ENCODE measurements at regions not wholly inside any gene's neighbourhood (a gene's known extent, or its start where the extent isn't known, plus 50 kb on each side); places are given as distances from the start of the nearest gene placed in this dataset.
A peak's percentile ranks its signal among the peaks of the same experiment; 100 is the strongest.
"Not testable (repeated sequence)": the region's sequence is repeated elsewhere in the genome, so short reads cannot be mapped to it uniquely, and the experiment has no call there.

- DNase-seq (ENCODE audit: low read depth, low spot score) = no peak
Observed at GRCh38 chr10:129194181-129194870, 272.7 kb upstream of the MGMT start.

GRCh38 chr10:129199826-129200225, 267.2 kb upstream of the MGMT start:
- DNase-seq (ENCODE audit: low read depth, low spot score) = no peak

- no peak for DNase-seq (ENCODE audit: low read depth, low spot score)
Observed at GRCh38 chr10:129203819-129204218, 263.2 kb upstream of the MGMT start.

DNA sequence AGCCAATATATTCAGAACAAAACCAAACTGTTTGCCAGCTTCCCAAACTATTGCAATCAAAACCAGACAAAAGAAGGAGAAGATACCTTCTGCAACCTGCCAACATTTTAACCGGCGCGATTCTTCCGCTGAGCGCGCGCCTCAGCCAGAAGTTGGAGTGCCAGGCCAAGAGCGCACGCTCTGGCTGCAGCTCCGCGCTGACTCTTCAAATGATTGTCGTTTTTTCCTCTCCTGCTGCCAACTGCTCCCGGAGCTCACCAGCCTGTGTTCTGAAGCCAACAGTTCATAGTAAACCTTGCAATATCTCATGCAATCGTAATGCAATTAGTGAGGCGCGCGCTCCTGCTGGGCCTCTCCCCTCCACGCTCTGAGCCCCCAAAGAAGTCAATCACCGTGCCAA, 259.7 kb upstream of the MGMT start:
- DNase-seq (ENCODE audit: low read depth, low spot score) = no peak

GRCh38 chr10:129210876-129211275, 256.2 kb upstream of the MGMT start:
- no peak for DNase-seq (ENCODE audit: low read depth, low spot score)

DNA sequence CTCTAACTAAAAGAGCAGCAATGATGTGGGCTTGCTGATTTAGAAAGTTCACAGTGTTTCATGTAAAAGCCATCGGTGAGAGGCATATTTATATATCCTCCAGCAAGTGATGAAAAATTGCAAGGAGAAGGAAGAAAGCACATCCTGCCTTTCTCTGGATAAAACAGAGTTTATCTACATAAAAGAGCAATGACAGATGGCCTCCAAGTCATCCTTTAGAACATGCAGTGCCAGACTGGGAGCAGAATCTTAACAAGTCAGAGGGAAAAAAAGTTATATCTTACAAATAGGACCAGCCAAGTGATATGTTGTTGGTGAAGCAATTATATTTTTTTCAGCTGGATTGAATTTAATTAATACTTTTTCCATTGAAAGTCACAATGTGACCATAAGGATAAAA, 253.8 kb upstream of the MGMT start:
- no peak for DNase-seq (ENCODE audit: low read depth, low spot score)

DNA sequence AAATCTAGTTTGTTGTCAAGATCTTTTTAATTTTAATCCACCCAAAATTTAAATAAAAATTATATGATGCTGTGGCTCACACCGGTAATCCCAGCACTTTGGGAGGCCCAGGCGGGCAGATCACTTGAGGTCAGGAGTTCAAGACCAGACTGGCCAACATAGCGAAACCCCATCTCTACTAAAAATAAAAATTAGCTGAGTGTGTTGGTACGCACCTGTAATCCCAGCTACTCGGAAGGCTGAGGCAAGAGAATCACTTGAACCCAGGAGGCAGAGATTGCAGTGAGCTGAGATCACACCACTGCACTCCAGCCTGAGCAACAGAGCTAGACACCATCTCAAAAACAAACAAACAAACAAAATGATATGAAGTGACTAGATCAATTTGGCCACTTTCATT, 253.0 kb upstream of the MGMT start:
- DNase-seq (ENCODE audit: low read depth, low spot score) = not testable (repeated sequence)

- no peak for DNase-seq (ENCODE audit: low read depth, low spot score)
Observed at GRCh38 chr10:129219364-129219763, 247.7 kb upstream of the MGMT start.

DNA sequence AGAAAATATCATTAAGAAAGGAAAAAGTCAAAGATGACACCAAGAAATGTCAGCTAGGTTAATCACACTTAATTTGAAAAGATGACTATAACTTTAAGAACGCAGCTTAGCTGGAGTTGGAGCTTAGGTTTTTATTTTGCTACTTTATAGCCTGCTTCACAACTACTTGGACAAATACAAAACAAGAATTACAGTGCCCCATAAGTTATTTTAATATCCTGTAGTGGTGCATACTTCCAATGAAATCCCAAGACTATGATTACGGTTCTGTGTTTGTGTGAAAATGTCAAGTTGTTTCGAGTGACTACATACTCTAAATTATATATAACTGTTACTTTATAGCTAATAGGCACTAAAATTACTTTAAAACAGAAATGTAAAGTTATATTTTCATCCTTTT, 244.6 kb upstream of the MGMT start:
- no peak for DNase-seq (ENCODE audit: low read depth, low spot score)

GRCh38 chr10:129223363-129223762, 243.7 kb upstream of the MGMT start:
- no peak for DNase-seq (ENCODE audit: low read depth, low spot score)

DNA sequence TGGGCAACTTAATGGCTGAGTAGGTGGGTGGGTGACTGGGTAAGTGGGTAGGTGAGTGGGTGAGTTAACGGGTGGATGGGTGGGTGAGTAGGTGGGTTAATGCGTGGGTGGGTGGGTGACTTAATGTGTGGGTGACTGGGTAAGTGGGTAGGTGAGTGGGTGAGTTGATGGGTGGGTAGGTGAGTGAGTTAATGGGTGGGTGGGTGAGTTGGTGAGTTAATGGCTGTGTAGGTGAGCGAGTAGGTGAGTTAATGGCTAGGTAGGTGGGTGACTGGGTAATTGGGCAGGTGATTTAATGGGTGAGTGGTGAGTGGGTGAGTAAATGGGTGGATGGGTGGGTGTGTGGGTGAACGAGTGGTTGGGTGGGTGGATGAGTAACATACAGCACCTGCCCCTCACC, 243.0 kb upstream of the MGMT start:
- no peak for DNase-seq (ENCODE audit: low read depth, low spot score)

- no peak for DNase-seq (ENCODE audit: low read depth, low spot score)
Observed at GRCh38 chr10:129231821-129232220, 235.2 kb upstream of the MGMT start.

DNA sequence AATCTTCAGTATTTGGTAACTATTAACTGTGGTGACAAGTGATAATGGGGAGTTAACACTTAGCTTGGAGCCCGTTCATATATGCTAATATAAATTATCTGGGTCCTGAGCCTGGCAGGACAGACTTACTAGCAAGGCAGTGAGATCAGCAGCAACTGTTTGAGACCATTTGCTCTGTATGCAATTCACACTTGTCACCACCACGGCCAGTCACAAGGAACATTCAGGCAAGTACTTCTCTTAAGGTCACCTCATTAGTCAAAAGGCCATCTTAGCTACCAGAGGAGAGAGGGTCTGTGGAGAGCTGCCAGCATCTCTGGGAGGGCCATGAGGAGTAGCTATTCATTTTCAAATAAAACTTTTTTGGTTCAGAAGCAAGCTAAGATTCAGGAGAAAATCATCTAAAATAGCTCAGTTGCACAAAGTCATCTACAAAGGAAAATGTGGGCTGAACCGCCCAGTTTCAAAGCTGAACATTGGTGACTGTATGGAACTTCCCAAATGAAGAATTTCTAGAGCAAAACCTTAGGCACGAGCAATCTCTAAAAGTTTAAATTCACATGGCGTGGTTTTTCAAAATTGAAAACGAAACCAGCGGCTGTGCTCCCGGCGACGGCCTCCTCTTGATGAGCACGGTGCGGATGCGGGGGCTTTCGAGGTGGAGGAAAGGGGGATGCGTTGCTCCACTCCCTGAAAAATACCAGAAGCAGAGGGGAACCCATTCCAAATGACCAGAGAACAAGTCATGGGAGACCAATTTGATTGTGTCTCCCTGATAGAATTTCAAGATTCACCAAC, 233.5 kb upstream of the MGMT start:
- DNase-seq (ENCODE audit: low read depth, low spot score) = no peak

DNA sequence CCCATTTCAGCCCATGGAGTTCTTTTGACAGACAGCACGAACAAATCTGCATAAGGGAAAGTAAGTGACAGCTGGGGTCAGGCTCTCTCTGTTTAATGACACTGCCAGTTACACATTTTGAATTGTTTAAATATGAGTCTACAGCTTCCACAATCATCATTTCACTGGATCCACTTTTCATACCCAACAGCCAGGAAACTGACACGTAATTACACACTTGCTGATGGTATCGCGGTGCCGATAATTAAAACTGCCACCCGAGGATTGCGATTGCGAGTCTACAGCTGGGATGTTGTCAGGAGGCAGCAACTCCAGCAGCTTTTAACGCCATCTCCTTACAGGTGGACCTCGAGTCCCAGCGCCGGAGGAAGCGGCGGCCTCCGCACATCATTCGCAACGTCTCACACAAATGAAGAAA, 230.8 kb upstream of the MGMT start:
- no peak for DNase-seq (ENCODE audit: low read depth, low spot score)

- DNase-seq (ENCODE audit: low read depth, low spot score) = no peak
Observed at GRCh38 chr10:129241461-129241860, 225.6 kb upstream of the MGMT start.

GRCh38 chr10:129244298-129244697, 222.7 kb upstream of the MGMT start:
- DNase-seq (ENCODE audit: low read depth, low spot score) = no peak

DNA sequence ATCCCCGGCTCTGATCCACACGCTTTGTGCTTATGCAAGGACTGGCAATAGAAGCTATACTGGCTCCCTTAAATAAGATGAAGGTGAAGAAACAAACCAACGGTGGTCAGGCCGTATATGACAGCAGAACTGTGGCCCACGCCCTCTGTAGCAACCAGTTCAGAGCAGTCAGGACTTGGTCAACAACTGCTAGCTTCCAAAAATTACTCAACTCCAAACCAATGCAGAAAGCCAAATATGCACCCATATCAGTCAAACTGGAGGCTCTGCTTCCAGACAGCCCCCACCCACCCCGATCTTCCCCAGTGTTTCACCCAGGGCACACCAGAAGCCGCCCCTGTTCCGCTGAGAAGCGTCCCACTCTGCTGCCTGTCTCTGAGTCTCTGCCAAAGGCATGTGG, 222.3 kb upstream of the MGMT start:
- DNase-seq (ENCODE audit: low read depth, low spot score) = no peak

DNA sequence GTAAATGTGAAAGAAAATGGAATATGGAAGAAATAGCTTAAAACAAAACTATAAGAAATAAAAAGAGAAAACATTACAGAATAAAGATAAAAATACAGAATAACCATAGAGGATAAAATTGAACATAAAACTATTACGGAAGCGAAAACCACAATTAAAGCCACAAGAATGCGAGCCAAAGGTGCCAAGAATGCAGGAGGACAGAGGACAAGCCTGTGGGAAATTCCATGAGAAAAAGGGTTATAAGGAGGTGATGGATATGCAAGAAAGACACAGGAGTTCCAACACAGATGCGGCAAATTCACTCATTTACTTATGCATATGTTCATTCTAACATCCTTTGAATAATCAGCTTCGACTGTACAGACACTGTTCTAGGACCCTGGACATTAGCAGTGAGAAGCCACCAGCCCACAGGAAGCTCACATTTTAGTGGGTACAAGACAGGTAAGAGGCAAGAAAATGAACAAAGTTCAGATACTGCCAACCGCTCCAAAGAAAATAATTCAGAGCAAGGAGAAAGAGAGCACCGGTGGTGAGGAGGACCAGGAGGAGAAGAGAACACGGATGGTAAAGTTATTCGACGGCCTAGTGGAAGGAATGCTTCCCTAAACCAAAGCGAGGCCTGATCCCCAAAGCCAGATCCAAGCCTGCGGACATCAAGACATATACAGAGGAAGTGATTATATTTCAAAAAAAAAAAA, 213.7 kb upstream of the MGMT start:
- DNase-seq (ENCODE audit: low read depth, low spot score) = peak; percentile 5

- DNase-seq (ENCODE audit: low read depth, low spot score) = no peak
Observed at GRCh38 chr10:129253865-129254179, 213.2 kb upstream of the MGMT start.

DNA sequence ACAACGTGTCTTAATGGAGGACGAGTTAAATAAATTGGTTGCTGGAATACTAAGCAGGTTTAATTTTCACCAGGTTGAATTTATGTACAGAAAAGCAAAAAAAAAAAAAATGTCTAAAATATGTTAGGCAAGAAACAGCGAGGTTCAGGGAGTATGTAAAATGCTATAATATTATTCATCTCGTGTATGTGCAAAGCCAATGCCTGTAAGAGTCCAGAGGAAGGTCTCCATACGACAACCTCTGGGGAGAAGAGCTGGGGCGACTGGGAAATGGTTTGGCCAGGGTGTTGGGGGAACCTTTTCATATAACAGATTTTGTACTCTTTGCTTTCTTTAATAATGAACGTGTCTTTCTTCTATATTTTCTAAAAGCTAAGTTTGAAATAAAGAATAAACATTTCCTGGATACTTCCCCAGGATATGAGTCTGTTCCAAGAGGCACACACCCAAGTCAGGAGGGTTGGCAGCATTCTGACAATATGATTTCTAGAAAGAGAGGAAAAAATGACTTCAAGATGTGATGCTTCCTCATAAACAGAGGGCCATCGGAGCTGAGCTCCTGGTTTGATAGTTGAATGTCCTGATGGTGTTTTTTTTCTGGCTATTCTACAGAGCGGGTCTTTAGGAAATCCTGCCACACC, 208.6 kb upstream of the MGMT start:
- DNase-seq (ENCODE audit: low read depth, low spot score) = no peak

GRCh38 chr10:129259128-129259815, 207.8 kb upstream of the MGMT start:
- no peak for DNase-seq (ENCODE audit: low read depth, low spot score)

GRCh38 chr10:129272176-129272575, 194.9 kb upstream of the MGMT start:
- DNase-seq (ENCODE audit: low read depth, low spot score) = no peak
